ENCODE measurements at regions not wholly inside any gene's neighbourhood (a gene's known extent, or its start where the extent isn't known, plus 50 kb on each side); places are given as distances from the start of the nearest gene placed in this dataset.

DNA sequence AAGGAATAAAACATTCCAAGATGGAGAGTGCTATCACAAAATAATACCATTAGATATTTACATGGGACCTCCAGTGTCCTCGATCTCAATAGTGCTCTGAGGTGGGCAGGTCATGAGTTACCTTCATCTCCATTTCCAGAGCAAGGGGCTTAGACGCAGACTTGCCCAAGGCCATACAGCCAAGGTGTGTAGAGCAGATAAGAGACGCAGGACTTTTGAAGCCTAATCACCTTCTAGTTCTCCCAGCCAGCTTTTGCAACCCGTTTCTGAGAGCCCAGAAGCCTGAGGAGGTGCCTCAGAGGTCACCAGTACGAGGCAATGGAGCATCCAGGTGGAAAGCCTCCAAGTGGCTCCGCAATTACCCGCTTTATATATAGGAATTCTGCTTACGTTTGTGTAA is 294.7 kb downstream of the LNPK start:
- TF ChIP-seq, protein P1, sequence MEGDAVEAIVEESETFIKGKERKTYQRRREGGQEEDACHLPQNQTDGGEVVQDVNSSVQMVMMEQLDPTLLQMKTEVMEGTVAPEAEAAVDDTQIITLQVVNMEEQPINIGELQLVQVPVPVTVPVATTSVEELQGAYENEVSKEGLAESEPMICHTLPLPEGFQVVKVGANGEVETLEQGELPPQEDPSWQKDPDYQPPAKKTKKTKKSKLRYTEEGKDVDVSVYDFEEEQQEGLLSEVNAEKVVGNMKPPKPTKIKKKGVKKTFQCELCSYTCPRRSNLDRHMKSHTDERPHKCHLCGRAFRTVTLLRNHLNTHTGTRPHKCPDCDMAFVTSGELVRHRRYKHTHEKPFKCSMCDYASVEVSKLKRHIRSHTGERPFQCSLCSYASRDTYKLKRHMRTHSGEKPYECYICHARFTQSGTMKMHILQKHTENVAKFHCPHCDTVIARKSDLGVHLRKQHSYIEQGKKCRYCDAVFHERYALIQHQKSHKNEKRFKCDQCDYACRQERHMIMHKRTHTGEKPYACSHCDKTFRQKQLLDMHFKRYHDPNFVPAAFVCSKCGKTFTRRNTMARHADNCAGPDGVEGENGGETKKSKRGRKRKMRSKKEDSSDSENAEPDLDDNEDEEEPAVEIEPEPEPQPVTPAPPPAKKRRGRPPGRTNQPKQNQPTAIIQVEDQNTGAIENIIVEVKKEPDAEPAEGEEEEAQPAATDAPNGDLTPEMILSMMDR (conservative IDR thresholded peaks at IDR 0.05): no peak
- TF ChIP-seq ZFX (IDR thresholded peaks at IDR 0.05): no peak

Data from C4-2B (cell line).